AG09319 (cell line): ENCODE measurements at regions not wholly inside any gene's neighbourhood (a gene's known extent, or its start where the extent isn't known, plus 50 kb on each side); places are given as distances from the start of the nearest gene placed in this dataset.

Experiments used
- DNase-seq: peaks from one replicate; pipeline ENCODE4 v3.0.0-alpha.2; 2010; ENCODE audit warnings: low read depth; ENCODE audit errors: extremely low read depth
- CTCF ChIP-seq: IDR thresholded peaks from 2 replicates; pipeline ENCODE4 v1.5.1; 2011; ENCODE audit warnings: low read depth, mild to moderate bottlenecking, inconsistent platforms, low read length, moderate library complexity

- TF ChIP-seq CTCF = no peak
- no peak for DNase-seq
These were observed 50.9 kb upstream of the FAM169A start for GRCh38 chr5:74916831-74917710.
